H1 (cell line): ENCODE measurements at regions not wholly inside any gene's neighbourhood (a gene's known extent, or its start where the extent isn't known, plus 50 kb on each side); places are given as distances from the start of the nearest gene placed in this dataset.

Experiments
- ASH2L ChIP-seq: fragments of 200-600, 300-600 bp; sonication (generic); IDR thresholded peaks from one replicate; pipeline ENCODE4 v1.7.1; 2017; ENCODE audit warnings: low read length
- CBX8 ChIP-seq: fragments of 300-800, 300-1000 bp; sonication (generic); IDR thresholded peaks from 2 replicates; pipeline ENCODE4 v1.7.1; 2016; ENCODE audit warnings: low read depth, low read length, borderline replicate concordance
- CEBPB ChIP-seq: IDR thresholded peaks from 2 replicates; pipeline ENCODE4 v1.6.1; 2012; ENCODE audit warnings: low read depth, low read length
- CHD2 ChIP-seq: IDR thresholded peaks from 2 replicates; pipeline ENCODE4 v1.6.1; 2012; ENCODE audit warnings: low read length, improper control_type of control experiment
- CTCF ChIP-seq, 3 experiments: IDR thresholded peaks; 1 replicate in 2 of 3; 2 replicates in 1 of 3; pipeline versions ENCODE4 v1.5.1 to v1.6.1; 2011; ENCODE audit warnings: low read length in 3 of 3, mild to moderate bottlenecking in 3 of 3, inconsistent platforms in 2 of 3, low read depth in 1 of 3, moderate library complexity in 1 of 3; ENCODE audit not compliant: insufficient read depth in 1 of 3; ENCODE audit errors: control extremely low read depth in 1 of 3
- EP300 ChIP-seq, 2 experiments: IDR thresholded peaks; 1 replicate in 1 of 2; 2 replicates in 1 of 2; pipeline ENCODE4 v1.6.1; 2011 to 2012; ENCODE audit warnings: low read depth in 2 of 2, low read length in 2 of 2, mild to moderate bottlenecking in 2 of 2, borderline replicate concordance in 1 of 2, inconsistent platforms in 1 of 2, moderate library complexity in 1 of 2
- TAF1 ChIP-seq: IDR thresholded peaks from 2 replicates; pipeline ENCODE4 v1.6.1; 2011; ENCODE audit warnings: mild to moderate bottlenecking, low read depth, low read length

- no peak for TF ChIP-seq CHD2
- no peak for TF ChIP-seq EP300 (IDR thresholded peaks at IDR 0.05; ENCODE audit: borderline replicate concordance in 1 of 2, low read depth in 2 of 2, low read length in 2 of 2)
- TF ChIP-seq CTCF (IDR thresholded peaks at IDR 0.05; ENCODE audit: control extremely low read depth in 1 of 3, insufficient read depth in 1 of 3, low read depth in 1 of 3, low read length in 3 of 3) = peak in 2 of 3 experiments; percentile 9 to 28; a peak in 2 of 4 replicates
- no peak for TF ChIP-seq CEBPB
- no peak for TF ChIP-seq ASH2L
- no peak for TF ChIP-seq TAF1
- TF ChIP-seq CBX8 = no peak
Measured at GRCh38 chrX:33336783-33337182, 125.4 kb upstream of the DMD start.
